MCF 10A (cell line): ENCODE measurements at regions not wholly inside any gene's neighbourhood (a gene's known extent, or its start where the extent isn't known, plus 50 kb on each side); places are given as distances from the start of the nearest gene placed in this dataset.
"Not testable (repeated sequence)": the region's sequence is repeated elsewhere in the genome, so short reads cannot be mapped to it uniquely, and the experiment has no call there.

Source experiments
- BruUV-seq: library from RNA; stranded (reverse); fragments of 400-500 nt; replicated peaks from 2 replicates; lab custom pipeline; 2021; lab: Mats Ljungman, UMichigan
- CTCF ChIA-PET: fragments of 300-600 bp; sonication (Branson Sonifier 250); formaldehyde crosslinking; extraction: SDS; loops from one replicate; lab custom pipeline; 2021; ENCODE audit warnings: antibody characterized with exemption, inconsistent platforms; lab: Yijun Ruan, JAX
- POLR2A ChIA-PET: fragments of 300-600, 350-650 bp; sonication (Branson Sonifier 250); formaldehyde crosslinking; extraction: SDS; loops from one replicate; lab custom pipeline; 2020; ENCODE audit warnings: antibody characterized with exemption, inconsistent platforms; lab: Yijun Ruan, JAX
- DNase-seq: peaks from one replicate; pipeline ENCODE4 v3.0.0-alpha.2; 2018; ENCODE audit not compliant: unreplicated experiment
- H3K27ac Mint-ChIP-seq: one replicate; pipeline ENCODE4 v1.8.0; 2022; ENCODE audit warnings: mild to moderate bottlenecking, low read depth, mixed read lengths; ENCODE audit not compliant: unreplicated experiment
- H3K27me3 Mint-ChIP-seq: one replicate; pipeline ENCODE4 v1.8.0; 2022; ENCODE audit warnings: mixed read lengths; ENCODE audit not compliant: insufficient read depth, unreplicated experiment
- H3K36me3 Mint-ChIP-seq: one replicate; pipeline ENCODE4 v1.8.0; 2022; ENCODE audit warnings: mild to moderate bottlenecking, moderate library complexity, mixed read lengths; ENCODE audit not compliant: insufficient read depth, unreplicated experiment
- H3K4me1 Mint-ChIP-seq: one replicate; pipeline ENCODE4 v1.8.0; 2022; ENCODE audit warnings: mixed read lengths; ENCODE audit not compliant: insufficient read depth, unreplicated experiment
- H3K4me3 Mint-ChIP-seq: one replicate; pipeline ENCODE4 v1.8.0; 2022; ENCODE audit warnings: mild to moderate bottlenecking, moderate library complexity, mixed read lengths; ENCODE audit not compliant: unreplicated experiment
- H3K9me3 Mint-ChIP-seq: one replicate; pipeline ENCODE4 v1.8.0; 2022; ENCODE audit warnings: mixed read lengths; ENCODE audit not compliant: unreplicated experiment
- CTCF ChIP-seq: fragments of 200-600 bp; IDR thresholded peaks from one replicate; pipeline ENCODE4 v1.8.0; 2022; ENCODE audit warnings: antibody characterized with exemption, mild to moderate bottlenecking; ENCODE audit not compliant: unreplicated experiment
- intact Hi-C: fragments of 100-400 bp; cut with micrococcal nuclease; formaldehyde crosslinking; loops from 2 replicates; pipeline ENCODE4 v1.14.1; 2022

GRCh38 chr4:156374894-156375293 lies 421.2 kb upstream of the CTSO start:
- no peak for DNase-seq
- ChIA-PET POLR2A (no interaction called here), CTCF (no interaction called here)
- BruUV-seq: no TSS peak
- TF ChIP-seq CTCF: no peak
- intact Hi-C loops: no loop called here
- no peak overlapping the region for H3K4me3 Mint-ChIP-seq
- H3K27me3 Mint-ChIP-seq: no peaks in the 10 kb centered on the region
- no peaks in the 10 kb centered on the region for H3K9me3 Mint-ChIP-seq
- H3K4me1 Mint-ChIP-seq: no peaks in the 10 kb centered on the region
- H3K27ac Mint-ChIP-seq: no peak overlapping the region
- no peaks in the 10 kb centered on the region for H3K36me3 Mint-ChIP-seq

GRCh38 chr4:156374069-156374468 lies 420.4 kb upstream of the CTSO start:
- no peak overlapping the region for H3K27ac Mint-ChIP-seq
- CTCF ChIA-PET: no interaction called here
- BruUV-seq: no TSS peak
- no peaks in the 10 kb centered on the region for H3K27me3 Mint-ChIP-seq
- no peak overlapping the region for H3K4me3 Mint-ChIP-seq
- no peak for TF ChIP-seq CTCF
- POLR2A ChIA-PET: no interaction called here
- H3K9me3 Mint-ChIP-seq: peaks cover 8% of the 10 kb centered on the region
- intact Hi-C loops: no loop called here
- no peaks in the 10 kb centered on the region for H3K4me1 Mint-ChIP-seq
- H3K36me3 Mint-ChIP-seq: no peaks in the 10 kb centered on the region
- no peak for DNase-seq

- POLR2A ChIA-PET, H3K27ac Mint-ChIP-seq, H3K27me3 Mint-ChIP-seq, intact Hi-C loops, H3K36me3 Mint-ChIP-seq, BruUV-seq, H3K4me1 Mint-ChIP-seq, H3K4me3 Mint-ChIP-seq, DNase-seq, CTCF ChIA-PET: not testable (repeated sequence)
- H3K9me3 Mint-ChIP-seq: peaks cover 20% of the 10 kb centered on the region
These were observed 413.8 kb upstream of the CTSO start for GRCh38 chr4:156367502-156367901.

- Mint-ChIP-seq H3K27me3 (no peaks in the 10 kb centered on the region), H3K4me3 (no peak overlapping the region), H3K36me3 (no peaks in the 10 kb centered on the region), H3K4me1 (peaks cover 6% of the 10 kb centered on the region), H3K27ac (no peak overlapping the region), H3K9me3 (peaks cover 9% of the 10 kb centered on the region)
- intact Hi-C loops: no loop called here
- no TSS peak for BruUV-seq
- no peak for TF ChIP-seq CTCF
- DNase-seq: no peak
- ChIA-PET CTCF (interaction anchor here (0.5 kb wide), 1 partner anchor 1892 kb away, joined by 3 read pairs; no protein-coding TSS in a partner anchor), POLR2A (no interaction called here)
These were observed 408.9 kb upstream of the CTSO start for GRCh38 chr4:156362581-156362980.
